Stimulated activated CD4-positive, alpha-beta T cell treated with anti-CD3 and anti-CD28 coated beads, Interleukin-1b, Interleukin-23, amount 100 ng/mL, for 4 hours (primary cell): ENCODE measurements at regions not wholly inside any gene's neighbourhood (a gene's known extent, or its start where the extent isn't known, plus 50 kb on each side); places are given as distances from the start of the nearest gene placed in this dataset.

Experiments
- DNase-seq, 2 donors: peaks; one replicate each; pipeline ENCODE4 v3.0.0-alpha.2; 2020; ENCODE audit warnings: low read depth in 2 of 2

- DNase-seq, result no peak
These were observed 200.9 kb upstream of the ADAMTS16 start for GRCh38 chr5:4939042-4939781.

GRCh38 chr5:4941161-4941560, 199.0 kb upstream of the ADAMTS16 start:
- no peak for DNase-seq

DNA sequence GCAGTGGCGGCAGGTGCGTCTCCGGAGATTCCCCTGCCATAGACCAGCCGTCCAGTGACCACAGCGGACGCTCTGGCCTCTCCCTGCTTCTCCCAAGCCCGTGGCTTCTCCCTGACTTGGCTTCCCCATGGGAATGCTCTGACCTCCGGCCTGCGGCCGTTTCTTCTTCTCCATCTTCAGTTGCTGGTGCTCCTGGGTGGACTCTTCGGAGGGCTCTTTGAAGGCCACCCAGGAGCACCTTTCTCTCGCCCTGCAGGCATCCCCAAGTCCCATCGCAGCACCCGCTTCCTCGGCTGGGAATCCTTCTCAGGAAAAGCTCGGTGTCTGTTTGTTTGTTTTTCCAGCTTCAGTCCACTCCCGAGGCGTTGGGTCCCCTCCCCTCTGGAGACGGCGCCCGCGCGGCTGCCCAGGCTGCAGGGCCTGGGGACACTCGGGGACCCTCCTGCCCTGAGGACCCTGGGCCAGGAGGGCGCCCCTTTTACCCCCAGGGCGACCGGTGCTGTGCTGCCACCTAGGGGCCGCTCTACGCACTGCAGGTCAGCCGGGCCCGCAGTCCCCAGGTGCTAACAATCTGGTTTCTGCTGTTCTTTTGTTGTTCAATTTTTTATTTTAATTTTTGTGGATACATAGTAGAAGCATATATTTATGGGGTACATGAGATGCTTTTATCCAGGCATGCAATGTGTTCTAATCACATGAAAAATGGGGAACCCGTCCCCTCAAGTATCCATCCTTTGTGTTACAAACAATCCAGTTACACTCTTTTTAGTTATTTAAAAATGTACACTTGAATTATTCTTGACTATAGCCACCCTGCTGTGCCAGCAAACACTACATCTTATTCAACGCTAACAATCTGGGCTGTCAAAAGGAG, 197.9 kb upstream of the ADAMTS16 start:
- no peak for DNase-seq

- no peak for DNase-seq
These were observed 197.3 kb upstream of the ADAMTS16 start for GRCh38 chr5:4942831-4943178.

DNA sequence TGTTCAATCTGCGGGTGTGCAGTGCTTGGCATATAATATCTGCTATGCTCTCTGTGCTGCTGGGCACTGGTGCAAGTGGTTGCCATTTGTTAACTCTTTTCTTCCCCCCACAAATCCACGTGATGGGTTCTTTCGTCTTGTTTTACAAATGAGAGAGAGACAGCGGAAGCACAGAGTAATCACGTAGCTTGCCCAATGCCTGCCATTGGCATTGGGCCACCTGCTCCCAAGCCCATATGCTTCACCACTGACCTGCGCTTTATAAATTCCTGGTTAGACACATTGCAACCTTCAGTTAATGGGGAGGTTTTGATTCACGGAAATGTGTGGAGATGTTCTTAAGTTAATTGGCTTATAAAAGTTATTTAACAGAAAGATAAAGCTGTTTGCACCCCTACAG, 194.8 kb upstream of the ADAMTS16 start:
- DNase-seq, result no peak

GRCh38 chr5:4947106-4947505, 193.0 kb upstream of the ADAMTS16 start:
- DNase-seq, result no peak

- DNase-seq, result no peak
These were observed 192.1 kb upstream of the ADAMTS16 start for GRCh38 chr5:4947893-4948536.

DNA sequence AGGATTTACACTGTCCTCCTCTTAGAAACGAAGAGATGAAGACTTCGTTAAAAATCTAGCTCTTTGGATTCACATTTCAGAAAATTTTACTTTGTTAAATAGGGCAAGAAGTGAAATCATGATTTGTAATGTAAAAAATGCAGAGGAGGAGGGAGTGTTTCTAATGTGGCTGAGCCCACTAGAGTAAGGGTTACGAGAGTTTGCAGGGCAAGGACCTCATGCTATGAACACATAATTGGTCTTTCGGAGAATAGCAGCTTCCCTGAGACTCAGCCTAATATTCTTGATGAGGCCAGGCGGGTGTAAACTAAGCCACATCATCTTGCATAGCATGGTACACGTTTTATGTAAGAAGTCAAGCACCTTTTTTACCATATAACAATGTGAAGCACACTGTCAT, 191.0 kb upstream of the ADAMTS16 start:
- no peak for DNase-seq

DNA sequence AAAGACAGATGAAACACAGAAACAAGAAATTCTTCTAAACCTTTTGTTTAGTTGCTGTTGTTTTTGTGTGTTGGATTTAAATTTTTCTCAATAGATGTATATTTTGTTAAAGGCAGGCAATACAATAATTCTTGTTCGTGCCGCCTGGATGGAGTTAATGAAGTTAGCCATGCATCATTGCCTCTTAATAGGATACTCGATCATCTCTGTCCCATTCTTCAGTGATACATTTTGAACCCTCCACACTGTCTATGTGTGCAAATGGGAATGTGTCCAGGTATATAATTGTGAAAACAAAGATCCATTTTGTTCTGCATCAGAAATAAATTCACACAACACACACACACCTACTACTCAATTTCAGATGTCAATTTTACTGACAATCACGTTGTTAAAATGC, 186.6 kb upstream of the ADAMTS16 start:
- no peak for DNase-seq

DNA sequence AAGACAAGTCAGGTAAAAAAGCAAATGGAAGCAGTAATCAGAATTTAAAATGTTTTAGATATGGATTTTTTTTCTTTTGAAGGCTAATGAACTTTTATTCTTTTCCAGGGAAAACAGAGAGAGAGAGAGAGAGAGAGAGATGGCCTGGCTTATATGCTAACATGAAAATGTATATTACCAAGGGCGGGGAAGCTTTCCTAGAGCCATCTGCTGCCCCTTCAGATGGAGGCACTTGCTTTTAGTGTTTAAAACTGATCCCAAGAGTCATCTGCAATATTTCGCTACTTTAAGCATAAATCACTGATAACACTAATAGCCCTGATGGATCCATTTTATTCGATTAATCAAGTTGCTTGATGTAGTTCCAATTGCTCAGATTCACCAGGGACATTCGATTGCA, 186.1 kb upstream of the ADAMTS16 start:
- no peak for DNase-seq

DNA sequence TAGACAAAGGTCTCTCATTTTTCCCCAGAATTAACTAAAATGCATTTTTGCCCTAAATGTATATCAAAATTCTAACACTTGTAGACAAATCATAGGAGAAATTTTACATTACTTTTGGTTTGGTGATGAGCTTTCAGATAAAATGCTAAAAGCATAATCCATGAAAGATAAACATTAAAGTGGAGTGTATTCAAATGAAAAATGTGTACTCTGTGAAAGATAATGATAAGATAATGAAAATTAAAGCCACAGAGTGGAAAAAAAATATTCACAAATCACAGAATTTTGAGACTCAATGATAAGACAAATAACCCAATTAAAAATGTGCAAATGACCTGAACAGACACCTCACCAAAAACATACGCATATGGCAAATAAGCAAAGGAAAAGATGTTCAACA, 176.9 kb upstream of the ADAMTS16 start:
- no peak for DNase-seq

DNA sequence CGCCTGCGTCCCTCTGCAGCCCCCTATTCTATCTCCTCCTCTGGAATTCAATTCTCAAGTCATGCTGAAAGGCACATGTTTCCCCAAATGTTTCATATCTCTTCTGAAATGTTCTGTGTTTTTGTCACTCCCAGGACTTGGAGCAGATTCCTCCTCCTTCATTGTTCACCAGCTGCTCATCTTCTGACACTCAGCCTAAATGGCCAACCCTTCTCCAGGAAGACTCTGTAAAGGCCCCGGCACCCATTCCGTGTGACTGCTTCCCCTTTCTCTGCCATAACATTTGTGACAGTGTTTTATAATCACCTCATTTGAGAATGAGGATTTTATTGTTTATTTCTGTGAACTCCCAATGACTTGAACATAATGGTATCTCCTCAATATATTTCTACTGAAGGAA, 170.8 kb upstream of the ADAMTS16 start:
- no peak for DNase-seq

DNA sequence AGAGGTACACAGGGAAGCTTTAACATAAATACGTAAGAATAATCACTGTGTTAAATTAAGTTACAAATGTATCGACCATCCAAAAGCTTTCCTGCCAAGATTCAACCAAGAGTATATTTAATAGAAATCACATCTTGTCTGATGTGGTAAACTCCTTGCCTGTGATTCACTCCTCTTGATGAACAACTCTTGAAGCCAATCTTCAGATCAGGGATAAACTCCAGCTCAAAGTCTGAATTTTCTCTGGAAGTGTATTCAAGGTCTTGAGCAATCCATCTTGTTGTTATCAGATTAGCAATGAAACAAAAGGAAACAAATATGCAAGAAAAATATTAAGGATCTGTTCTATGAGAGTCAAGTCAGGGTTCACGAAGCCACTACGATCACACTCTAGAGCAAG, 170.0 kb upstream of the ADAMTS16 start:
- DNase-seq, result no peak

DNA sequence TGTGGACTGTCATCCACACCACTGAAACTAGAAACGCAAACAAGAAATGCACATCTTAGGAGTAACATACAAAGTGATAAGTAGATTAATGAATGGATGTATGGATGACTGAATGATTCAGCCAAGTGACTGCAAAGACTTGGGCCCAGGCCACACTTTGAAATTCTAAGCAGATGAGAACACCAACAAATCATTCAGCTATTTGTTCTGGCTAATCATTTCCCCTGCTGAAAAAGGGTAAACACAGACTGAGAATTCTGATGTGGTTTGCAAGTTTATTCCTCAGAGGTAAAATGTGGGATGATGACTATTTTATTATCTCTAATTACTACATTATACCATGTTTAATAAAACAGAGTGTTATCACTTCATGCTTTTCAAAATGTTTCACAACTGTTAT, 163.2 kb upstream of the ADAMTS16 start:
- DNase-seq, result no peak

GRCh38 chr5:4977416-4978110, 162.6 kb upstream of the ADAMTS16 start:
- no peak for DNase-seq

GRCh38 chr5:4980201-4980600, 159.9 kb upstream of the ADAMTS16 start:
- no peak for DNase-seq

DNA sequence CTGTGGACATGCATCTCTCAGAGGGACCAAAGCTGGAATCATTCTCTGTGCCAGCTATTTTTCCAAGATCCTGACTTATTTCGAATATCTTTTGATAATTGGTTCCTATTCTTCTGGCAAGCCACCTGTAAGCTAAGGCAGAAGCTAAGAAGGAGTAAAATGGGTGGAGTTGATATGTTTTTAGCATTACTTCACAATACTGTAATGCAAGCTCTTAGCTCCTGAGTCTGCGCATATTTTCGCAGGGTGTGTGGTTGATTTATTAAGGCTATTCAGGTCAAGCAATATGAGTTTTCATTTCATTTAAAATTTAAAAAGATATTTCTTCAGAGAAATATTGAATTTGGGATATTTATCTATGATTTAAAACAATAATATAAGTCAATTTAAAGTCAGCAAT, 158.5 kb upstream of the ADAMTS16 start:
- DNase-seq, result no peak

DNA sequence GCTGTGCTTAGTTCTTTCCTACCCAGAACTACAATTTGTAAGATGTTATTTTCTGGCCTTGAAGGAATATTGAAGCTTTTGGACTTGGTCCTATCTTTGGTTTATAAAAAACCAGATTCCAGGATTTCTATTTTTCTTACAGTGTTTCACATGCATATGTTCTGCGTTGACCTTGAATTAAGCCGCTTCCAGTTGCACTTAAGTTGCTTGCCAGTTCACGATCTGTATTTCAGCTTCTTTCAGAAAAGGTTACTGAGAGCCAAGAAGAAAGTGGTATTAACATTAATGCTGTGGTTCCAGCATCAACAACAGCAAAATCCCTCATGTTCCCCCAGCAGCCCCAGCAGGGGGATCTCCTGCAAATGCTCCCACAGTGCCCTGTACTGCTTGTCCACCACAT, 156.4 kb upstream of the ADAMTS16 start:
- no peak for DNase-seq

GRCh38 chr5:4984461-4984860, 155.7 kb upstream of the ADAMTS16 start:
- no peak for DNase-seq

GRCh38 chr5:4987431-4987830, 152.7 kb upstream of the ADAMTS16 start:
- no peak for DNase-seq

DNA sequence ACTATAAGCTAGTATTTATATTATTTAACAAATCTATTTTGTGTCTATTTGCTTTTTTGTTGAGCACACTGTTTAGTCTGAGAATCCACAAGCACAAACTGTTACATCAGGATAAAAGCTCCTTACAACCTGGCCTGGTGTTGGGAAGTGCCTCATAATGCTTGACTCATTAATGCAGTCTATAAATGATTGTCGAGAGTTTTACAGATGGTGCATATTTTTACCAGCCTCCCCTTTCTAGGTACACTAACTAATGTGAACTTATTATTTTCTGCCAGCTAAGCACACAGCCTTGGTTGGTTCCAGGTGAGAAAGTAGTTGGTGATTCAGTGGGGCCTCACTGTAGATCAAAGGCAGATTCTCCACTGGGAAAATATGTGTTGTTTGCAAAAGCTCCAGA, 151.0 kb upstream of the ADAMTS16 start:
- DNase-seq, result no peak

GRCh38 chr5:4990017-4990416, 150.1 kb upstream of the ADAMTS16 start:
- no peak for DNase-seq
